LNCAP (cell line): ENCODE measurements at regions not wholly inside any gene's neighbourhood (a gene's known extent, or its start where the extent isn't known, plus 50 kb on each side); places are given as distances from the start of the nearest gene placed in this dataset.

Experiments
- CTCF ChIP-seq: fragments of 450-650 bp; IDR thresholded peaks from 2 replicates; pipeline ENCODE4 v1.5.1; 2017; ENCODE audit warnings: mild to moderate bottlenecking

DNA sequence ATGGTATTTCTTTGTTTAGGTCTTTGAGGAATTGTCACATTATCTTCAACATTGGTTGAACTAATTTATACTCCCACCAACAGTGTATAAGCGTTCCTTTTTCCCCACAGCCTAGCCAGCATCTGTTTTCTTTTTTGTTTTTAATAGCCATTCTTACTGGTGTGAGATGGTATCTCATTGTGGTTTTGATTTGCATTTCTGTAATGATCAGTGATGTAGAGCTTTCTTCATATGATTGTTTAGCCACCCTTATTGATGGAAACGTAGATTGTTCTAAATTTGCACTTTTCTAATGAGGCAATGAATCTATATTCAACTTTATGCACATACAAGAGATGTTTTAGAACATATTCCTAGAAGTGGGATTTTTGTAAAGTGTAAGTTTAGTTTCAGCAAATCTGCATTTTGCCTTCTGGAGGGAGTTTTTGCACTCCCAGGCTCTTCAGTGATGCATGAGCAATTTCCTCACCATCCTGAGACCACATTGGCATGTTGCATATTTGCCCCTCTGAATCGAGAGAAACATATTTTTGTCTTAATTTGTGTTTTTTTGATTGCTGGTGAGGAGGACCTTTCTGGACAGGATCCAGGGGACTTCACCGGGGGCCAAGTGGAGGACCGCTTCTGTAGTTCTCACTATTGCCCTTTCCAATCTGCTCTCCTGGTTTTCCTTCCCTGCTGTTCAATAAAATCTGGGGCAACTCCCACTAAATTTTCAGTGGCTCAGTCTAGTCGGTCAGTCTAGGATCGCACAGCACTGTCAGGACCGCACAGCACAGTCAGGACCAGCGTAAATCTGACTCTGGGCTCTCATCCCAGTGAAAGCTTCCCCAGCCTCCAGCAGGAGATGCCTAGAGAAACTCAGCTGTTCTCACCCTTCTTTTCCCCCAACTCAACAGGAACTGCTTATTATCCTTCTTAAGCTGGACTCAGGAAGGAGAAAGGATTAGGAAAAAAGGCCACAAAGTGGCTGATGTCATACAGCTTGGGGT lies 157.0 kb downstream of the PTPN20 start:
- no peak for TF ChIP-seq CTCF

DNA sequence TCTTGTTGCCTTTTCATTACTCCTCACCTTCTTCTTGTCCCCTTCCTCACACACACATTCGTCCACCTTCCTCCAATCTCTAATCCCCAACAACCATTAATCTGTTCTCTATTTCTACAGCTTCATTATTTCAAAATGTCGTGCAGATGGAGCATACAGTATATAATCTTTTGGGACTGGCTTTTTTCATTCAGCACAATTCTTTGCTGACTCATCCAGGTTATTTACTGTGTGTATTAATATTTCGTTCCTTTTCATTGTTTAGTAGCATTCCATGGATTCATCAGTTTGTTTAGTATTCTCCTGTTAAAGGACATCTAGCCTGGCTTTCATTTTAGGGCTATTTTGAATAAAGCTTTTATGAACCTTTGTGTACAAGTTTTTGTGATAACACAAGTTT lies 159.3 kb downstream of the PTPN20 start:
- no peak for TF ChIP-seq CTCF

DNA sequence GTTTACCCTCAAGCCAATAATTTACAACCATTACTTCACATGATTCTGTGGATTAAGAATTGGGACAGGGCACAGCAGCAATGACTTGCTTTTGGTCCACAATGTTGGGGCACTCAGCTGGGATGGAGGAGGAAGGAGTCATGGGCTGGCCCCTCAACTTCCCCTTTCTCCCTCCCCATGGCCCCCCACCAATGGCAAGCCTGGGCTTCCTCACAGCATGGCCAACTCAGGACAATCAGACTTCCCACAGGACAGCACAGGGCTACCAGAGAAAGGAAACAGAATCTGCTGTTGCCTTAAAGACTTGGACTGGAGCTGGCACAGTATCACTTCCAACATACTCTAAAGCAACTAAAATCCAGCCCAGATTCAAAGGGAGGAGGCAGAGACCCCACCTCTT lies 160.7 kb downstream of the PTPN20 start:
- no peak for TF ChIP-seq CTCF

DNA sequence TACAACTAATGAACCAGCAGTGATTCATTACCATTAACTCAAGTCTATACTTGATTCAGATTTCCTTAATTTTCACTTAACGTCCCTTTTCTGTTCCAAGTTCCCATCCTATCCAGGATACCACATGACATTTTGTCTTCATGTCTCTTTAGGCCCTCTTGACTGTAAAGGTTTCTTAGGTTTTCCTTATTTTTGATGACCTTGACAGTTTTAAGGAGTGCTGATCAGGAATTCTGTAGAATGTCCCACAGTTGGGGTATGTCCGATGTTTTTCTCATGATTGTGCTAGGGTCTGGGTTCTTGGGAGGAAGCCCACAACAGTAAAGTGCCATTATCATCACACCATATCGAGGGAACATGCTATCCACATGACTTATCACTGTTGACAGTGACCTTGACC lies 162.7 kb downstream of the PTPN20 start:
- no peak for TF ChIP-seq CTCF

- TF ChIP-seq CTCF = no peak
These were observed 165.7 kb downstream of the PTPN20 start for GRCh38 chr10:47076949-47077361.

GRCh38 chr10:47077386-47077785 lies 166.2 kb downstream of the PTPN20 start:
- TF ChIP-seq CTCF = no peak

DNA sequence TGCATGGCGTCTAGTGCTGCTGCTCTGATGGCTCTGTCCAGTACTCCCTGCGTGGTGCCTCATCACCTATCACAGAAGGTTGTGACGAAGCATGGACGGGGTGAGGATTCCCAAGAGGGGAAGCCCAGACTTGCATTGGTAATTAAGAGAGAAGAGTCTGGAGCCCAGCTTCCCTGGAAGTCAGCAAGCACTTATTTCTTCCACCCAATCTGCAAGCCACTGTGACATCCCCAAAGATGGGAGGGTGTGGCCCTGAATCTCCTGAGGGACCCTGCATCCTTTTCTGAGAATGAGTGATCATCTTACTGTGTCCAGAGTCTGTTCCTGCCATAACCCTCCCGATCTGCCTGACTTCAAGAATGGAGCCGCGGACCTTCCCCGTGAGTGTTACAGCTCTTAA lies 166.7 kb downstream of the PTPN20 start:
- TF ChIP-seq CTCF = no peak
